Smooth muscle cell (in vitro differentiated cells): ENCODE measurements at regions not wholly inside any gene's neighbourhood (a gene's known extent, or its start where the extent isn't known, plus 50 kb on each side); places are given as distances from the start of the nearest gene placed in this dataset.

Source experiments
- DNase-seq: peaks from one replicate; lab custom pipeline; 2025; ENCODE audit not compliant: unreplicated experiment; lab: John Stamatoyannopoulos, UW
- H2AFZ ChIP-seq: fragments of 200-600 bp; sonication (generic); 2 replicates; pipeline ENCODE4 v1.6.0; 2016; ENCODE audit warnings: antibody characterized with exemption, low read depth, mild to moderate bottlenecking
- H3F3A ChIP-seq: fragments of 200-600 bp; sonication (generic); 2 replicates; pipeline ENCODE4 v1.6.0; 2017; ENCODE audit warnings: antibody characterized with exemption, low read depth
- H3K27ac ChIP-seq: fragments of 200-600 bp; sonication (generic); 2 replicates; pipeline ENCODE4 v1.5.1; 2016; ENCODE audit warnings: low read depth, mild to moderate bottlenecking
- H3K27me3 ChIP-seq: fragments of 200-600 bp; sonication (generic); 2 replicates; pipeline ENCODE4 v1.6.1; 2016; ENCODE audit warnings: low read depth, mild to moderate bottlenecking
- H3K36me3 ChIP-seq: fragments of 200-600 bp; sonication (generic); 2 replicates; pipeline ENCODE4 v1.5.1; 2016; ENCODE audit warnings: low read depth
- H3K4me1 ChIP-seq: fragments of 200-600 bp; sonication (generic); 2 replicates; pipeline ENCODE4 v1.5.1; 2016; ENCODE audit warnings: low read depth
- H3K4me2 ChIP-seq: fragments of 200-600 bp; sonication (generic); 2 replicates; pipeline ENCODE4 v1.6.0; 2016; ENCODE audit warnings: mild to moderate bottlenecking
- H3K4me3 ChIP-seq: fragments of 200-600 bp; sonication (generic); 2 replicates; pipeline ENCODE4 v1.5.1; 2016; ENCODE audit warnings: mild to moderate bottlenecking
- H3K79me2 ChIP-seq: fragments of 200-600 bp; sonication (generic); 2 replicates; pipeline ENCODE4 v1.6.0; 2016; ENCODE audit warnings: low read depth, mild to moderate bottlenecking
- H3K9ac ChIP-seq: fragments of 200-600 bp; sonication (generic); 2 replicates; pipeline ENCODE4 v1.6.0; 2016; ENCODE audit warnings: low read depth
- H3K9me3 ChIP-seq: fragments of 200-600 bp; sonication (generic); replicated peaks from 2 replicates; pipeline ENCODE4 v1.5.1; 2016; ENCODE audit warnings: low read depth
- H4K20me1 ChIP-seq: fragments of 200-600 bp; sonication (generic); 2 replicates; pipeline ENCODE4 v1.6.0; 2016; ENCODE audit warnings: low read depth
- WGBS: methylation state at CpG from one replicate; pipeline ENCODE4 v1.1.7; 2016; ENCODE audit warnings: low lambda C conversion rate; 5-methylcytosine and 5-hydroxymethylcytosine counted together
- TF ChIP-seq, protein P1 (sequence below): fragments of 200-600 bp; sonication (generic); IDR thresholded peaks from 2 replicates; pipeline ENCODE4 v1.5.1; 2017; ENCODE audit warnings: borderline replicate concordance, mild to moderate bottlenecking, antibody characterized with exemption; ENCODE audit not compliant: insufficient read depth, poor library complexity, severe bottlenecking

DNA sequence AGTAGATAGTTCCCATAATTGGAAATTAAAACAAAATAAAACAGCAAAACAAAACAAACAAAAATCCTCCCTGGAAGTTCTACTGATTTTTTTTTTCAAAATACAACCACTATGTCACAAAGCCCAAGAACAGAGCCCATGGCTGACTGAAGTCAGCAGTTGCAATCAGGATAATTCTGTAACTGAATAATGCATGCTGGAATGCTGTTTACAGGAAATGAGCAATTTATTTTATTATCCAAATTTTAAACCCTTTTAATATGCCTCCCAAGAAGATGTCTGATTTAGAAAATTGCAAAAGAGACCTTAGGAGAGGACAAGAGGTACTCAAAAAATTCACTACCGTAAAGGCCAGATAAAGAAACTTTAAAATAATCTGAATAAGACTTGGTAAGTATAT, 578.2 kb downstream of the TOX3 start:
- Histone ChIP-seq H3F3A (no peaks in the 10 kb centered on the region), H3K27ac (no peak overlapping the region), H4K20me1 (no peaks in the 10 kb centered on the region), H2AFZ (no peak overlapping the region), H3K36me3 (no peaks in the 10 kb centered on the region), H3K9me3 (no peaks in the 10 kb centered on the region), H3K4me1 (no peaks in the 10 kb centered on the region), H3K4me2 (no peak overlapping the region), H3K79me2 (no peaks in the 10 kb centered on the region), H3K9ac (no peak overlapping the region), H3K27me3 (peaks cover 29% of the 10 kb centered on the region), H3K4me3 (no peak overlapping the region)
- TF ChIP-seq, protein P1, sequence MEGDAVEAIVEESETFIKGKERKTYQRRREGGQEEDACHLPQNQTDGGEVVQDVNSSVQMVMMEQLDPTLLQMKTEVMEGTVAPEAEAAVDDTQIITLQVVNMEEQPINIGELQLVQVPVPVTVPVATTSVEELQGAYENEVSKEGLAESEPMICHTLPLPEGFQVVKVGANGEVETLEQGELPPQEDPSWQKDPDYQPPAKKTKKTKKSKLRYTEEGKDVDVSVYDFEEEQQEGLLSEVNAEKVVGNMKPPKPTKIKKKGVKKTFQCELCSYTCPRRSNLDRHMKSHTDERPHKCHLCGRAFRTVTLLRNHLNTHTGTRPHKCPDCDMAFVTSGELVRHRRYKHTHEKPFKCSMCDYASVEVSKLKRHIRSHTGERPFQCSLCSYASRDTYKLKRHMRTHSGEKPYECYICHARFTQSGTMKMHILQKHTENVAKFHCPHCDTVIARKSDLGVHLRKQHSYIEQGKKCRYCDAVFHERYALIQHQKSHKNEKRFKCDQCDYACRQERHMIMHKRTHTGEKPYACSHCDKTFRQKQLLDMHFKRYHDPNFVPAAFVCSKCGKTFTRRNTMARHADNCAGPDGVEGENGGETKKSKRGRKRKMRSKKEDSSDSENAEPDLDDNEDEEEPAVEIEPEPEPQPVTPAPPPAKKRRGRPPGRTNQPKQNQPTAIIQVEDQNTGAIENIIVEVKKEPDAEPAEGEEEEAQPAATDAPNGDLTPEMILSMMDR, result no peak
- no peak for DNase-seq
- 84% methylated on average over 1 of the region's 1 CpG for WGBS

DNA sequence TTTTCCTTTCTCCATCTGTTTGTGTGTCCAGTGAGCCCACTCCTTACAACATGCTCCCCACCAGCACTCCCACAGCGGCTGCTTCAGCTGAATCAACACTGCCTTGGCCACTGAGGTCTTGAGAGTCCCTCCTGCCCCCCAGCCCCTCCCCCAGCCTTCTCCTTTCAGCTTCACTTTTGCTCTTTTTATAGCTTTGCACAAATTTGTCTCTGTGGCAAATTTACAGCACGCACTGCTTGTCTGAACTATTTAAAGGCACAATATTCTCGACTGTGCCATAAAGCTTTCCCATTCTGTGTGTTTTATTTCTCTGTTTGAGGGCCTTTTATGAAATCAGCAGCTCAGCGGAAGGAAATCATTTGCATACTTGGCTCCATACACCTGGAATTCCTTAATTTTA, 579.3 kb downstream of the TOX3 start:
- Histone ChIP-seq H3K9ac (no peak overlapping the region), H3K4me1 (no peaks in the 10 kb centered on the region), H2AFZ (no peak overlapping the region), H3F3A (no peaks in the 10 kb centered on the region), H3K9me3 (no peaks in the 10 kb centered on the region), H3K4me2 (no peak overlapping the region), H3K27me3 (peaks cover 33% of the 10 kb centered on the region), H3K4me3 (no peak overlapping the region), H3K27ac (no peak overlapping the region), H3K79me2 (no peaks in the 10 kb centered on the region), H3K36me3 (no peaks in the 10 kb centered on the region), H4K20me1 (no peaks in the 10 kb centered on the region)
- TF ChIP-seq, protein P1, result no peak
- WGBS, result 80% methylated on average over 4 of the region's 4 CpGs
- no peak for DNase-seq

DNA sequence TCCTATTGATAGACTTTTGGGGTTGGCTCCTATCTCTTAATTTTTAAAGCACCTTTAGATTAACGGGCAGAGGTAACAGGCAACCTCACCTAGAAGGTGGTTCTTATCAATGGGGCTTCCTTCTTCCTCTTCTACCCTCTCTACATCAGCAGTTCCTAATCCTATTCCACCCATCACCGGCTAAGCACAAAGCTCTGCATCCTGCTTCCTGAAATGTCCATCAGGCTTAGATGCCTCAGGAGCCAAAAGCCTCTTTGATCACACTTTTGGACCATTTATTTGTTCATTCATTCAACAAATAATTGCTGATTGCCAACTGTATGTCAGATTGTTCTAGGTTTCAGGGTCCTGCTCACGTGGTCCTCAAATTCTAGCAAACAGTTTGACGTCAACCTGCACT, 586.0 kb downstream of the TOX3 start:
- no peaks in the 10 kb centered on the region for H3K79me2 ChIP-seq
- WGBS, result 88% methylated on average over 4 of the region's 4 CpGs
- no peaks in the 10 kb centered on the region for H3K9me3 ChIP-seq
- H3K9ac ChIP-seq, result no peak overlapping the region
- no peaks in the 10 kb centered on the region for H3F3A ChIP-seq
- no peak overlapping the region for H3K4me2 ChIP-seq
- no peaks in the 10 kb centered on the region for H3K36me3 ChIP-seq
- H3K27me3 ChIP-seq, result peaks cover 31% of the 10 kb centered on the region
- peaks cover 5% of the 10 kb centered on the region for H3K4me1 ChIP-seq
- no peak overlapping the region for H2AFZ ChIP-seq
- no peak overlapping the region for H3K27ac ChIP-seq
- H4K20me1 ChIP-seq, result no peaks in the 10 kb centered on the region
- DNase-seq, result no peak
- TF ChIP-seq, protein P1, result no peak
- H3K4me3 ChIP-seq, result no peak overlapping the region

DNA sequence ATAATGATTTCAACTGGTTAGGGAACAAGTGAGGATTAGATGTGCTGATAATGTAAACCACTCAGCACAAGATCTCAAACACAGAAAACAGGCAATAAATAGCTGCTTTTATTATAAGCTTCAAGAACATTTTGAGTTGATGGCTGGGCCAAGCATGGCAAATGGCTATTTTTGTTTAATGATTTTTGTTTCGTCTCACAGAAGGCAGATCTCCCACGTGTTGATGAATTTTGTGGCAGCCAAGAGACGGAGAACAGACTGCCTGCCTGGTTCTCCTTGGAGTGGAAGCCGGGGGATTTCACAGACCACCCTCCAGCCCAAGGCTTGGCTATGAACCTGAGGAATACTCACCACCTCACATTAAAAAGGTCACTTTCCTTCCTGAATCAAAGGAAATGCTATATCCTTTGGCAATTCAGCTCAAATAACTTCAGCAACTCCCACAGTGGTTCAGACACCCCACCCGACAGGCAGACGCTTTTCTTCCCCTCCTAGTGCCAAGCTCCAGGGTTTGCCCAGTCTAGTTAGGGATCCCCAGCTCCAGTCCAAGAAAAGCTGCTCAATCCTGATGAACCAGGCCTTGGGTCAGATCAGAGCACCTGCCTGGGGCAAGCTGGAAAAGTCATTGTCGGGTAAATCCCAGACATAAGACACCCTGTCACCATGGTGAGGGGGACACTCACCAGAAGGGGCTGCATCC, 593.5 kb downstream of the TOX3 start:
- H3K4me1 ChIP-seq, result peaks cover 6% of the 10 kb centered on the region
- H4K20me1 ChIP-seq, result no peaks in the 10 kb centered on the region
- H2AFZ ChIP-seq, result no peak overlapping the region
- H3K36me3 ChIP-seq, result no peaks in the 10 kb centered on the region
- no peaks in the 10 kb centered on the region for H3K9me3 ChIP-seq
- TF ChIP-seq, protein P1, result no peak
- DNase-seq, result no peak
- H3K9ac ChIP-seq, result no peak overlapping the region
- 82% methylated on average over 7 of the region's 7 CpGs for WGBS
- H3F3A ChIP-seq, result no peaks in the 10 kb centered on the region
- no peak overlapping the region for H3K4me2 ChIP-seq
- H3K4me3 ChIP-seq, result no peak overlapping the region
- no peak overlapping the region for H3K27ac ChIP-seq
- no peaks in the 10 kb centered on the region for H3K27me3 ChIP-seq
- no peaks in the 10 kb centered on the region for H3K79me2 ChIP-seq
